HG03520 (cell line): ENCODE measurements at regions not wholly inside any gene's neighbourhood (a gene's known extent, or its start where the extent isn't known, plus 50 kb on each side); places are given as distances from the start of the nearest gene placed in this dataset.

Experiments
- ATAC-seq: cut with Tn5 transposase; IDR thresholded peaks from one replicate; pipeline ENCODE4 v1.9.1; 2021; ENCODE audit warnings: mild to moderate bottlenecking, moderate library complexity; ENCODE audit not compliant: unreplicated experiment

GRCh38 chr3:29215948-29216347 is 64.9 kb upstream of the RBMS3 start:
- no peak for ATAC-seq

- no peak for ATAC-seq
These were observed 54.2 kb upstream of the RBMS3 start for GRCh38 chr3:29226706-29227105.

GRCh38 chr3:29227307-29227706 is 53.6 kb upstream of the RBMS3 start:
- ATAC-seq: no peak
